ENCODE measurements at regions not wholly inside any gene's neighbourhood (a gene's known extent, or its start where the extent isn't known, plus 50 kb on each side); places are given as distances from the start of the nearest gene placed in this dataset.

GRCh38 chr20:39983655-39984054 lies 705.4 kb downstream of the MAFB start:
- WGBS, 2 donors = 33 to 75% methylated on average over 1 of the region's 1 CpG
- no peak for DNase-seq

GRCh38 chr20:39983183-39983582 lies 705.9 kb downstream of the MAFB start:
- no peak overlapping the region for H3K27ac ChIP-seq
- no peak overlapping the region for H3K4me3 ChIP-seq
- TF ChIP-seq CTCF (IDR thresholded peaks at IDR 0.05) (no peak), POLR2AphosphoS5 (IDR thresholded peaks at IDR 0.05) (no peak), POLR2A (IDR thresholded peaks at IDR 0.05) (no peak), EP300 (IDR thresholded peaks at IDR 0.05) (no peak)
- DNase-seq = no peak
- H3K4me1 ChIP-seq = peaks cover 0 to 33% (median 27%) of the 10 kb centered on the region in 4 donors
- no peaks in the 10 kb centered on the region for H3K9me3 ChIP-seq
- no peaks in the 10 kb centered on the region for H3K27me3 ChIP-seq
- intact Hi-C loops (cut with DNase I) = no loop called here
- no peaks in the 10 kb centered on the region for H3K36me3 ChIP-seq
- WGBS, 2 donors = 69 to 83% methylated on average over 2 of the region's 2 CpGs

More at GRCh38 chr20:39983655-39984054, 705.4 kb downstream of the MAFB start:
- TF ChIP-seq POLR2A (IDR thresholded peaks at IDR 0.05) = no peak
- TF ChIP-seq POLR2AphosphoS5 (IDR thresholded peaks at IDR 0.05) = no peak
- TF ChIP-seq CTCF (IDR thresholded peaks at IDR 0.05) = no peak
- no peak for TF ChIP-seq EP300 (IDR thresholded peaks at IDR 0.05)
- Histone ChIP-seq H3K4me3 (no peak overlapping the region), H3K27me3 (no peaks in the 10 kb centered on the region), H3K36me3 (no peaks in the 10 kb centered on the region), H3K4me1 (peaks cover 0 to 33% (median 27%) of the 10 kb centered on the region in 4 donors), H3K9me3 (no peaks in the 10 kb centered on the region), H3K27ac (no peak overlapping the region)
- intact Hi-C loops (cut with DNase I) = no loop called here

GRCh38 chr20:39974966-39975501 lies 714.0 kb downstream of the MAFB start:
- DNase-seq = no peak
- 87 to 88% methylated on average over 6 of the region's 6 CpGs for WGBS, 2 donors
- Histone ChIP-seq H3K4me3 (no peak overlapping the region), H3K9me3 (no peaks in the 10 kb centered on the region), H3K27ac (no peak overlapping the region), H3K36me3 (no peaks in the 10 kb centered on the region), H3K4me1 (no peaks in the 10 kb centered on the region), H3K27me3 (no peaks in the 10 kb centered on the region)
- intact Hi-C loops (cut with DNase I) = no loop called here
- no peak for TF ChIP-seq POLR2AphosphoS5 (IDR thresholded peaks at IDR 0.05)
- no peak for TF ChIP-seq POLR2A (IDR thresholded peaks at IDR 0.05)
- no peak for TF ChIP-seq CTCF (IDR thresholded peaks at IDR 0.05)
- no peak for TF ChIP-seq EP300 (IDR thresholded peaks at IDR 0.05)

- intact Hi-C loops (cut with DNase I) = no loop called here
- no peak overlapping the region for H3K27ac ChIP-seq
- WGBS, 2 donors = 90 to 93% methylated on average over 2 of the region's 2 CpGs
Observed at GRCh38 chr20:39968495-39968894, 720.5 kb downstream of the MAFB start.

GRCh38 chr20:39967806-39968205 lies 721.2 kb downstream of the MAFB start:
- Histone ChIP-seq H3K4me1 (no peaks in the 10 kb centered on the region), H3K27me3 (no peaks in the 10 kb centered on the region), H3K9me3 (peaks cover 0 to 3% (median 0%) of the 10 kb centered on the region in 4 donors), H3K27ac (no peak overlapping the region), H3K4me3 (no peak overlapping the region), H3K36me3 (no peaks in the 10 kb centered on the region)
- intact Hi-C loops (cut with DNase I) = no loop called here
- DNase-seq = no peak
- TF ChIP-seq CTCF (IDR thresholded peaks at IDR 0.05) (no peak), POLR2AphosphoS5 (IDR thresholded peaks at IDR 0.05) (no peak), POLR2A (IDR thresholded peaks at IDR 0.05) (no peak), EP300 (IDR thresholded peaks at IDR 0.05) (no peak)

More at GRCh38 chr20:39968495-39968894, 720.5 kb downstream of the MAFB start:
- Histone ChIP-seq H3K27me3 (no peaks in the 10 kb centered on the region), H3K4me1 (no peaks in the 10 kb centered on the region), H3K36me3 (no peaks in the 10 kb centered on the region), H3K9me3 (peaks cover 0 to 3% (median 0%) of the 10 kb centered on the region in 4 donors), H3K4me3 (no peak overlapping the region)
- DNase-seq = no peak
- no peak for TF ChIP-seq POLR2AphosphoS5 (IDR thresholded peaks at IDR 0.05)

Data from sigmoid colon (tissue), 6 donors.